GM11168 (cell line): ENCODE measurements at regions not wholly inside any gene's neighbourhood (a gene's known extent, or its start where the extent isn't known, plus 50 kb on each side); places are given as distances from the start of the nearest gene placed in this dataset.

Source experiments
- in situ Hi-C: fragments of 300-500 bp; cut with MboI; formaldehyde crosslinking; loops from one replicate; pipeline ENCODE4 v1.12.0; 2022; ENCODE audit warnings: low sequenced_read_pairs; ENCODE audit not compliant: unreplicated experiment

- in situ Hi-C loops, result no loop called here
Observed at GRCh38 chr6:138577151-138577915, 78.0 kb upstream of the NHSL1 start.

GRCh38 chr6:138580040-138580439 is 80.7 kb upstream of the NHSL1 start:
- in situ Hi-C loops, result loop anchor here (5.0 kb wide), 1 partner anchor 192 kb away; the partner anchor contains the start of gene CCDC28A

DNA sequence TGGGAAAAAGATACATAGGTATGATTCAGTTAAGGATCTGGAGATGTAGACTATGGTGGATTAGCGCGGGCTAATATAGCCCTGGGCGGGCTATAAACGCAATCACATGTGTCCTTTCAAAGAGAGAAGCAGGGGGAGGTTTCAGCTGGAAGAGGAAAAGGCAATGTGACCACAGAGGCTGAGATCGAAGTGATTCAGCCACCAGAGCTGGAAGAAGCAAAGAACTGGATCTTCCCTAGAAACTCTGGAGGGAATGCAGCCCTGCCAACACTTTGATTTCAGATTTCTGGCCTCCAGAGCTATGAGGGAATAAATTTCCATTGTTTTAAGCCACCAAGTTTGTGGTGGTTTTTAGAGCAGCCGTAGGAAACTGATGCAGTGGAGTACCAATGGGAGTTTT is 81.5 kb upstream of the NHSL1 start:
- in situ Hi-C loops, result loop anchor here (5.0 kb wide), 1 partner anchor 192 kb away; the partner anchor contains the start of gene CCDC28A

DNA sequence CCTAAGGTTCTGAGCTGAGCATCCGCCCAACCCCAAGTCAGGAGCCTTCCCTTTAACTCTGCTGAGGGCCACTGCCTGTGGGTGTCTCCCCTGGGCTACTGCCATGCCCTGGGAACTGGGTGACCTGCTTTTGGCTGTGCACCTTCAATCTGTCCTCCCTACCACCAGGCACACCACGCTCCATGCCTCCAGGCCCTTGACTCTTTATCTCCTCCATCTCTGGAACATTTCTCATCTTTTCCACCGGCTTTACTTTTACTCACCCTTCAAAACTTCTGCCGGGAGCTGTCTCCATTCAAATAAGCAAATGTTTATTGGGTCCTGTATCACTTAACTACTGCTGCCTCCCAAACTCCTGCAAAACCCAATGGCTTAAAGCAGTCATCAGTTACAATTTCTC is 83.3 kb upstream of the NHSL1 start:
- in situ Hi-C loops, result loop anchor here (5.0 kb wide), 1 partner anchor 190 kb away; the partner anchor contains the start of gene CCDC28A

GRCh38 chr6:138586638-138587037 is 87.3 kb upstream of the NHSL1 start:
- in situ Hi-C loops, result no loop called here

GRCh38 chr6:138588805-138589434 is 89.6 kb upstream of the NHSL1 start:
- in situ Hi-C loops, result no loop called here

DNA sequence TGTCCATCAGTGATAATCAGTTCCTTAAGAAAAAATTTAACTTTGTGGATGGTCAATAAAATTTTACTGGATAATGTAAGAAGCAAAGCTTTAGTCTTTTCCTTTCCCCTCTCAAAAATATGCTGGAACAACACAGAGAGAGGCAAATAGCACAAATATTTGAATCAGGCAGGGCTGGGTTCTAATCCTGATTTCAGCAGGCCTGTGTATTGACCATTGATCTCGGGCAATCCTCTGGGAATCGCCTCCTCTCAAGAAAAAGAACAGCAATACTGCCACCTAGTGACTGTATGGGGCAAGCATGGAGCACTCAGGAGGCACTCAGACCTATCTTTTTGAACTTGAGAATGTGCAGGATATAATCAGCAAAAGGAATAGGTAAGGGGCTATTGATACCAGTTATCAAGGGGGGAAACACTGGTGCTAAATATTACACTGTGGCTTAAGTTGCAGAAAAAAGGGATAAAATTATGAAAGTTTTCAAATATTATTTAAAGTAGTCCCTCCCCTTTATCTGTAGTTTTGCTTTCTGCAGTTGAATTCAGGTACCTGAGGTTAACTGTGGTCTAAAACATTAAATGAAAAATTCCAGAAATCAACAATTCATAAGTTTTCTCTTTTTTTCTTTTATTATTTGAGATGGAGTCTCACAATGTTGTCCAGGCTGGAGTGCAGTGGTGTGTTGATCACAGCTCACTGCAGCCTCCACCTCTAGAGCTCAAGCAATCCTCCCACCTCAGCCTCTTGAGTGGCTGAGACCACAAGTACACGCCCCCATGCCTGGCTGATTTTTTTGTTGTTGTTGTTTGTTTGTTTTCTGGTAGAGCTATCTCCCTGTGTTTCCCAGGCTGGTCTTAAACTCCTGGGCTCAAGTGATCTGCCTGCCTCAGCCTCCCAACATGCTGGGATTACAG is 91.8 kb upstream of the NHSL1 start:
- in situ Hi-C loops, result loop anchor here (10.0 kb wide), 1 partner anchor 164 kb away; no protein-coding TSS in a partner anchor

- in situ Hi-C loops, result loop anchor here (10.0 kb wide), 1 partner anchor 162 kb away; no protein-coding TSS in a partner anchor
Observed at GRCh38 chr6:138592749-138593123, 93.4 kb upstream of the NHSL1 start.

- in situ Hi-C loops, result loop anchor here (10.0 kb wide), 1 partner anchor 162 kb away; no protein-coding TSS in a partner anchor
Observed at GRCh38 chr6:138593124-138593877, 94.0 kb upstream of the NHSL1 start.

GRCh38 chr6:138593909-138594757 is 94.8 kb upstream of the NHSL1 start:
- in situ Hi-C loops, result loop anchor here (10.0 kb wide), 1 partner anchor 161 kb away; no protein-coding TSS in a partner anchor

- in situ Hi-C loops, result loop anchor here (10.0 kb wide), 1 partner anchor 160 kb away; no protein-coding TSS in a partner anchor
Observed at GRCh38 chr6:138594758-138595140, 95.5 kb upstream of the NHSL1 start.

DNA sequence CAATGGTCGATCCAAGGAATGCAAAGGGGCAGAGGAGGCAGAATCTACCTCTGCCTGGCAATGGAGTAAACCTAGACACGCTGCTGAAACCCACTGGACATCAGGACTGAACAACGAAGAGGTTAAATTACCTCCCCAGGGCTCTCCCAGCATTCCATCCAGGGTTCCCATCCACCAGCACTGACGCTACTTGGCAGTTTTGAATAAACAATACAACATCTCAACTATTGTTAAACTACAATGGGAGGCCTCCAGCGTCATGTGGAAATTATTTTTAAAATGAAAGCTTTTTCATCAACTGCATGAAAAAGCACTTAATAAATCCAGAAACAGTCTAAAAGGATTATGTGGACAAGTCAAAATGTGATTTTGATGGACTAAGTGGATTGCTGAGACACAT is 96.8 kb upstream of the NHSL1 start:
- in situ Hi-C loops, result loop anchor here (10.0 kb wide), 1 partner anchor 159 kb away; no protein-coding TSS in a partner anchor

GRCh38 chr6:138596591-138596990 is 97.3 kb upstream of the NHSL1 start:
- in situ Hi-C loops, result loop anchor here (10.0 kb wide), 1 partner anchor 158 kb away; no protein-coding TSS in a partner anchor

- in situ Hi-C loops, result loop anchor here (10.0 kb wide), 1 partner anchor 157 kb away; no protein-coding TSS in a partner anchor
Observed at GRCh38 chr6:138597336-138597735, 98.0 kb upstream of the NHSL1 start.

- in situ Hi-C loops, result loop anchor here (10.0 kb wide), 1 partner anchor 156 kb away; no protein-coding TSS in a partner anchor
Observed at GRCh38 chr6:138598562-138599173, 99.4 kb upstream of the NHSL1 start.

DNA sequence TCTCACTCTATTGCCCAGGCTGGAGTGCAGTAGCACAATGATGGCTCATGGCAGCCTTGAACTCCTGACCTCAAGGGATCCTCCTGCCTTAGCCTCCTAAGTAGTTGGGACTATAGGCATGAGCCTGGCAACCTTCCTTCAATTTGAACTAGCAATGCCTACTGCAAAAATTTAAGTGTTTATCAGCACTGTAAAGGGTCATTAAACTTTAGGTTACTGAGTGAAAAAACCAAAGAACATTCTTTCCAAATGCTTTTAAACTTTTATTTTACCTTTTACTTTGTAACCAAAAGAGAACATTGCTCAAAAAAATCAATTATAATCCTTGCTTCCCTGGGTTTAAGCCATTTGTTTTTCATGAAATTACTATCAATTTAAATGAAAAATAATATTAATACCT is 101.0 kb upstream of the NHSL1 start:
- in situ Hi-C loops, result no loop called here

GRCh38 chr6:138600726-138601125 is 101.4 kb upstream of the NHSL1 start:
- in situ Hi-C loops, result no loop called here

- in situ Hi-C loops, result no loop called here
Observed at GRCh38 chr6:138601128-138601527, 101.8 kb upstream of the NHSL1 start.
